Stimulated activated naive B cell treated with anti-CD40 and anti-IgM and Interleukin-4, amounts not matched to agents 10 μg/mL and 1 μg/mL and 100 μg/mL, for 72 hours (primary cell): ENCODE measurements at regions not wholly inside any gene's neighbourhood (a gene's known extent, or its start where the extent isn't known, plus 50 kb on each side); places are given as distances from the start of the nearest gene placed in this dataset.
"Not testable (repeated sequence)": the region's sequence is repeated elsewhere in the genome, so short reads cannot be mapped to it uniquely, and the experiment has no call there.

ENCODE experiments used
- ATAC-seq, 2 donors: fragments of 150-1000 bp; cut with Tn5 transposase; replicated peaks; 2 replicates each; pipeline ENCODE4 v1.10.0; 2021; ENCODE audit warnings: moderate library complexity in 1 of 2
- DNase-seq: peaks from one replicate; pipeline ENCODE4 v3.0.0; 2021
- H3K27ac Mint-ChIP-seq: one replicate; pipeline ENCODE4 v1.8.0; 2022; ENCODE audit warnings: mild to moderate bottlenecking, mixed read lengths
- H3K27me3 Mint-ChIP-seq, 2 donors: one replicate each; pipeline ENCODE4 v1.8.0; 2022; ENCODE audit warnings: mixed read lengths in 2 of 2
- H3K36me3 Mint-ChIP-seq, 2 donors: one replicate each; pipeline ENCODE4 v1.8.0; 2022; ENCODE audit warnings: mixed read lengths in 2 of 2, mild to moderate bottlenecking in 1 of 2
- H3K4me1 Mint-ChIP-seq, 2 donors: one replicate each; pipeline ENCODE4 v1.8.0; 2022; ENCODE audit warnings: mixed read lengths in 2 of 2, mild to moderate bottlenecking in 1 of 2
- H3K4me3 Mint-ChIP-seq, 2 donors: one replicate each; pipeline ENCODE4 v1.8.0; 2022; ENCODE audit warnings: mild to moderate bottlenecking in 2 of 2, mixed read lengths in 2 of 2, moderate library complexity in 1 of 2
- H3K9me3 Mint-ChIP-seq, 2 donors: one replicate each; pipeline ENCODE4 v1.8.0; 2022; ENCODE audit warnings: mixed read lengths in 2 of 2, mild to moderate bottlenecking in 1 of 2

GRCh38 chr16:35619176-35619575 is 2159.8 kb downstream of the TP53TG3F start:
- H3K27me3 Mint-ChIP-seq, H3K36me3 Mint-ChIP-seq, ATAC-seq, H3K27ac Mint-ChIP-seq, DNase-seq, H3K4me1 Mint-ChIP-seq, H3K4me3 Mint-ChIP-seq: not testable (repeated sequence)
- H3K9me3 Mint-ChIP-seq: peaks cover 31% of the 10 kb centered on the region in 2 donors

GRCh38 chr16:35626041-35626440 is 2166.6 kb downstream of the TP53TG3F start:
- Mint-ChIP-seq H3K9me3 (peaks cover 6 to 12% of the 10 kb centered on the region in 2 donors), H3K4me3 (no peak overlapping the region), H3K27ac (no peak overlapping the region), H3K36me3 (no peaks in the 10 kb centered on the region), H3K27me3 (no peaks in the 10 kb centered on the region), H3K4me1 (no peaks in the 10 kb centered on the region)
- DNase-seq (no peak), ATAC-seq (no peak)

- H3K27me3 Mint-ChIP-seq: no peaks in the 10 kb centered on the region
- H3K4me1 Mint-ChIP-seq: no peaks in the 10 kb centered on the region
These were observed 2169.6 kb downstream of the TP53TG3F start for GRCh38 chr16:35628976-35629375.

DNA sequence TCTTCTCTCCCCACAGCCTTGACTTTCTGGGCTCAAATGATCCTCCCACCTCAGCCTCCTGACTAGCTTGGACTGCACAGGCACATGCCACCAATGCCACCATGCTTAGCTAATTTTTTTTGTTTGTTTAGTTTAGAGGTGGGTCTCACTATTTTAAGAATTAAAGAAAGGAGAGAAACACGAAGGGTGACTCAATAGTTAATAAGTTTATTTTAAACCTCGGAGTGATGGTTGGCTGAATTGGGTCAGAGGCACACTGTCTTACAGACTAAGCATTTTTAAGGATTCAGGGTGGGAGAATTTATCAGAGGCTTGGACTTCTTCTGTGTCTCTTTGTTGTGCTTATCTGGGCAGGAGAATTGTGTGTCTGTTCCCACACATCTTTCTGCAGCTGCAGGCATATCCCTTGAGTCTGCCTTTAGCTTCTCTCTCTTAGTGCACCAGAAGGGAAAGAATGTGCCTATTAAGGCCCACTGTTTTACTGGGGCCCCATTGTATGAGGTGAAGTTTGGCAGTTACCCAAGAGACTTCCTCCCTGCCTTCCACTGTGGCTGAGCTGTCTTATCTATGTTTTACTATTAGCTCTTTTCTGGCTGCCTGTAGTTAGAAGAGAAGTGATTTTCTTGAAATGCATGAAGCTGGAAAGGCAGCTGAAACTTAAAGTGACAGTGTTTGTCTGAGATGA is 2172.0 kb downstream of the TP53TG3F start:
- Mint-ChIP-seq H3K9me3 (peaks cover 5 to 6% of the 10 kb centered on the region in 2 donors), H3K27me3 (no peaks in the 10 kb centered on the region), H3K27ac (no peak overlapping the region), H3K4me3 (no peak overlapping the region), H3K4me1 (no peaks in the 10 kb centered on the region), H3K36me3 (no peaks in the 10 kb centered on the region)
- ATAC-seq (no peak), DNase-seq (no peak)

More at GRCh38 chr16:35628976-35629375, 2169.6 kb downstream of the TP53TG3F start:
- H3K4me3 Mint-ChIP-seq: no peak overlapping the region
- ATAC-seq (no peak), DNase-seq (no peak)
- no peak overlapping the region for H3K27ac Mint-ChIP-seq
- H3K9me3 Mint-ChIP-seq: peaks cover 8% of the 10 kb centered on the region in 2 donors
- H3K36me3 Mint-ChIP-seq: no peaks in the 10 kb centered on the region

GRCh38 chr16:35636480-35637230 is 2177.2 kb downstream of the TP53TG3F start:
- Mint-ChIP-seq H3K4me3 (no peak overlapping the region), H3K4me1 (no peaks in the 10 kb centered on the region), H3K27ac (no peak overlapping the region), H3K9me3 (peaks cover 11 to 12% of the 10 kb centered on the region in 2 donors), H3K36me3 (peaks cover 0 to 3% of the 10 kb centered on the region in 2 donors), H3K27me3 (no peaks in the 10 kb centered on the region)
- no peak for DNase-seq
- no peak for ATAC-seq

GRCh38 chr16:35637683-35638082 is 2178.3 kb downstream of the TP53TG3F start:
- no peak for ATAC-seq
- no peaks in the 10 kb centered on the region for H3K4me1 Mint-ChIP-seq
- no peak for DNase-seq
- no peak overlapping the region for H3K27ac Mint-ChIP-seq
- H3K27me3 Mint-ChIP-seq: no peaks in the 10 kb centered on the region
- H3K4me3 Mint-ChIP-seq: no peak overlapping the region
- peaks cover 0 to 3% of the 10 kb centered on the region in 2 donors for H3K36me3 Mint-ChIP-seq
- H3K9me3 Mint-ChIP-seq: peaks cover 12 to 14% of the 10 kb centered on the region in 2 donors

DNA sequence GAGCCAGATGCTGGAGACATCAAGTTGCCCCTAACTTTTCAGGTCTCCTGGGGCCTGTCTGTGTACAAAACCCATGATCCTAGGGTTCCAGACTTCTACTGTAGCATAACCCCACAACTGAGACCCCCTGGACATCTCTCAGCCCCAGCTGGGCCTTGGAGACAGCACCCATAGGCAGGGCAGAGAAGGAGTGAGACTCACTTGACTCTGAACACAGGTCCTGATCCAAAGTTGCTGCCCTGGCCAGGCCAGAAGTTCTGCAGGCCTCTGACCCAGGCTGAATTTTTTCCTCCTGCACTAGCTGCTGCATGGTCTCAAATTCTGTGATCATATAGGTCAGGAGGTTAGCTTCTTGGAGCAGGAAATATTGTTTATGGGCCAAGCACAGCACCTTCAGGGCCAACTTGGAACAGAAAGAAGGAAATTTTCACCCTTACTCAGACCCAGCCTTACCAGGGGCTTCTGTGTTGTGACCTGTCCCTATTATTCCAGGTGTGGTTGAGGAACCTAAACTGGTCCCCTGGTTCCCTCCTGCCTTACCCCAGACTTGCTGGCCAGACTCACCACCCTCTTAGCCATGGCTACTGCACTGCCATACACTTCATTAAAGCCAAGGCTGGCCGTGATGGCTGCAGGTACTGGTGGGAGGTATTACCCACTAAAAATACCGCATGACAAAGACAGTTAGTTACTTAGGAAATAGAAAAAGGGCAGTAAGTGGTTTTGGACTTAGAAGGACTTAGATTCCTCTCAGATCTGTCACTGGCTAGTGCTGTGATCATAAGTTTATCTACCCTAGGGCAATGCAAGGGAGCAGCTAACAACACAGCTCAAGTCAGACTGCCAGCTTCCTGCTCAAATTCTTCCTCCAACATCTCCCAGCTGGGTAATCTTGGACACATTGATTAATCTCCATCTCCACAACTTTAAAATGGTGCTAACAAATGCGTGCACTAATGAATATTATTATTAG is 2180.1 kb downstream of the TP53TG3F start:
- Mint-ChIP-seq H3K4me3 (no peak overlapping the region), H3K36me3 (peaks cover 0 to 3% of the 10 kb centered on the region in 2 donors), H3K27ac (no peak overlapping the region), H3K4me1 (no peaks in the 10 kb centered on the region), H3K27me3 (no peaks in the 10 kb centered on the region), H3K9me3 (peaks cover 19 to 20% of the 10 kb centered on the region in 2 donors)
- ATAC-seq: no peak
- no peak for DNase-seq

DNA sequence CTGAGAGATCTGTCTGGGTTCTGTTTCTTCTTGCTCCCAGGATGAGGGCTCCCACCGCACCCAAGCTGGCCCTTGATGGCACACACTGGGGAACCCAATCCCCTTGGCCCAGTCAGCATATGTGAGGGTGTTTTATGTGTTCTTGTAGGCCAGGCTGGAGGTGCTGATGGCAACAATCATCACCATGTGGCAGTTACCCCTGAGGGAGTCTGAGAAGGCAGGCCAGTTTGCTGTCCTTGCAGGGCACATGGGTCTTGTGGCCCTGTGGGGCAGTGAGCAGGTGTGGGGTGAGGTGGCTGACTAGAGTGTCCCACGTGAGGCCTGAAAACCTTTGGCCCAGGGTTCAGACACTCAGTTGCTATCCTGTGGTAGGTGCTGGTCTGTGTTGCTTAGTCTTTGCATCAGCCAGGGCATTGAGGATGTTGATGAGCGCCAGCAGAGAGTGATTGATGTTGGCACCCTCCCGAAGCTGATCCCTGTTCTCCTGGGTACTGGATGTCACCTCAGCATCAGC is 2183.0 kb downstream of the TP53TG3F start:
- H3K9me3 Mint-ChIP-seq: peaks cover 15 to 22% of the 10 kb centered on the region in 2 donors
- H3K4me1 Mint-ChIP-seq: no peaks in the 10 kb centered on the region
- no peaks in the 10 kb centered on the region for H3K27me3 Mint-ChIP-seq
- H3K4me3 Mint-ChIP-seq: no peak overlapping the region
- H3K36me3 Mint-ChIP-seq: no peaks in the 10 kb centered on the region
- DNase-seq (no peak), ATAC-seq (no peak)
- H3K27ac Mint-ChIP-seq: no peak overlapping the region

DNA sequence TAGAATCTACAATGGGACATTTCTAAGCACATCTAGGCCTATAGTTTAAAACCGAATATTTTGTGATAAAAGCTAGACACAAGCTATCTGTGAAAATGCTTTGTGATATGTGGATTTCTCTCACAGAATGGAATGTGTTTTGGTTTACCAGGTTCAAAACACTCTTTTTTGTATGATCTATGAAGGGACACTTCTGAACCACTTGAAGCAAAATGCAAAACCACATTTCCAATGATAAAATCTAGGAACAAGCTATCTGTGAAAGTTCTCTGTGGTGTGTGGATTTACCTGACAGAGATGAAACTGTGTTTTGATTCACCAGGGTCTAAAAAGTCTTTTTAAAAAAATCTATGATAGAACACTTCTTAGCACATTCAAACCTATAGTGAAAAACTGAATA is 2192.4 kb downstream of the TP53TG3F start:
- DNase-seq (no peak), ATAC-seq (no peak)
- no peak overlapping the region for H3K27ac Mint-ChIP-seq
- H3K36me3 Mint-ChIP-seq: no peaks in the 10 kb centered on the region
- no peak overlapping the region for H3K4me3 Mint-ChIP-seq
- no peaks in the 10 kb centered on the region for H3K4me1 Mint-ChIP-seq
- no peaks in the 10 kb centered on the region for H3K27me3 Mint-ChIP-seq
- peaks cover 0 to 2% of the 10 kb centered on the region in 2 donors for H3K9me3 Mint-ChIP-seq

DNA sequence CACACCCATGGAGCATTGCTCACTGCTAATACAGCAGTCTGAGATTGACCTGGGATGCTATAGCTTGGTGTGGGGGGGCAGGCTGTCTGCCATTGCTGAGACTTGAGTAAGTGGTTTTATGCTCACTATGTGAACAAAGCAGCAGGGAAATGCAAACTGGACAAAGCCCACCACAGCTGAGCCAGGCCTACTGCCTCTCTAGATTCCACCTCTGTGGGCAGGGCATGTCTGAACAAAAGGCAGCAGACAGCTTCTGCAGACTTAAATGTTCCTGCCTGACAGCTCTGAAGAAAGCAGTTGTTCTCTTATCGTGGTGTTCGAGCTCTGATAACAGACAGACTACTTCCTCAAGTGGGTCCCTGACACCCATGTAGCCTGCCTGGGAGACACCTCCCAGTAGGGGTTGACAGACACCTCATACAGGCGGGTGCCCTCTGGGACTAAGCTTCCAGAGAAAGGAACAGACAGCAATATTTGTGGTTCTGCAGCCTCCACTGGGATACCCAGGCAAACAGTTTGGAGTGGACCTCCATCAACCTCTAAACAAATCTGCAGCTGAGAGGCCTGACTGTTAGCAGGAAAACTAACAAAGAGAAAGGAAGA is 2204.8 kb downstream of the TP53TG3F start:
- ATAC-seq: no peak
- H3K27me3 Mint-ChIP-seq: no peaks in the 10 kb centered on the region

DNA sequence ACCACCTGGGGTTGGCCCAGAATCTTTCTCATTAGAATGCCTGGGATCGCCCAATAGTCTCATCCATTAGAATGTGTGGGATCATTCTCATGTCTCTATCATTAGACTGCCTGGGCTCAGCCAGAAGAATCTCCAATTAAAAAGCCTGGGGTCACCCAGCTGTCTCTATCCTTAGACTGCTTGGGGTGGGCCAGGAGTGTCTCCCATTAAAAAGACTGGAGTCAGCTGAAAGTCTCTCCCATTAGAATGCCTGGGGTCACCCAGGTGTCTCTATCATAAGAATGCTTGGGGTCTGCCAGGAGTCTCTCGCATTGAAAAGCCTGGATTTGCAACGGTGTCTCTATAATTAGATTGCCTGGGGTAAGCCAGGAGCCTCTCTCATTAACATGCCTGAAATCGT is 2225.7 kb downstream of the TP53TG3F start:
- Mint-ChIP-seq H3K4me3 (no peak overlapping the region), H3K36me3 (no peaks in the 10 kb centered on the region), H3K27me3 (no peaks in the 10 kb centered on the region), H3K27ac (no peak overlapping the region), H3K9me3 (peaks cover 17 to 32% of the 10 kb centered on the region in 2 donors), H3K4me1 (no peaks in the 10 kb centered on the region)
- DNase-seq (no peak), ATAC-seq (no peak)

More for the DNA sequence above, 2204.8 kb downstream of the TP53TG3F start:
- H3K36me3 Mint-ChIP-seq: no peaks in the 10 kb centered on the region
- H3K9me3 Mint-ChIP-seq: peaks cover 15 to 22% of the 10 kb centered on the region in 2 donors
- no peak overlapping the region for H3K27ac Mint-ChIP-seq
- DNase-seq: no peak
- no peaks in the 10 kb centered on the region for H3K4me1 Mint-ChIP-seq
- H3K4me3 Mint-ChIP-seq: no peak overlapping the region

DNA sequence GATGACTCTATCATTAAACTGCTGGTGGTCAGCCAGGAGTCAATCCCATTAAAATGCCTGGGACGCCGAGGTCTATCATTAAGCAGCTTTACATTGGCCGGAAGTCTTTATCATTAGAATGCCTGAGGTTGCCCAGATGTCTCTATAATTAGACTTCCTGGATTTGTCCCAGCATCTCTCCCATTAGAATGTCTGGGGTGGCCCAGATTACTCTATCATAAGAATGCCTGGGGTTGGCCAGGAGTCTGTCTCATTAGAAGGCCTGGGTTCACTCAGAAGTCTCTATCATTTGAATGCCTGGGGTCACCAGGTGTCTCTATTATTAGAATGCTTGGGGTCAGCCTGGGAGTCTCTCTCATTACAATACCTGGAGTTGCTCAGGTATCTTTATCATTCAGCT is 2227.2 kb downstream of the TP53TG3F start:
- Mint-ChIP-seq H3K36me3 (no peaks in the 10 kb centered on the region), H3K9me3 (peaks cover 23 to 42% of the 10 kb centered on the region in 2 donors), H3K4me3 (no peak overlapping the region), H3K27me3 (no peaks in the 10 kb centered on the region), H3K4me1 (no peaks in the 10 kb centered on the region), H3K27ac (no peak overlapping the region)
- ATAC-seq (no peak), DNase-seq (no peak)

DNA sequence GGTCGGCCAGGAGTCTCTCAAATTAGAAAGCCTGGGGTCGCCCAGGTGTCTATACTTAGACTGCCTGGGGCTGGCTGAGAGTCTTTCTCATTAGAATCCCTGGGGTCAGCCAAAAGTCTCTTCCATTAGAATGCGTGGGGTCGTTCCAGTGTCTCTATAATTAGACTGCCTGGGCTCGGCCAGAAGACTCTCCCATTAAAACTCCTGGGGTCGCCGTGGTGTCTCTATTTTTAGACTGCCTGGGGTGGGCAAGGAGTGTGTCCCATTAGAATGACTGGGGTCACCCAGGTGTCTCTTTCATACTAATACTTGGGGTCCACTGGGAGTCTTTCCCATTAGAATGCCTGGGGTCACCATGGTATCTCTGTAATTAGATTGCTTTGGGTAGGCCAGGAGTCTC is 2227.7 kb downstream of the TP53TG3F start:
- H3K27ac Mint-ChIP-seq: no peak overlapping the region
- peaks cover 23 to 43% of the 10 kb centered on the region in 2 donors for H3K9me3 Mint-ChIP-seq
- H3K27me3 Mint-ChIP-seq: no peaks in the 10 kb centered on the region
- no peaks in the 10 kb centered on the region for H3K36me3 Mint-ChIP-seq
- H3K4me1 Mint-ChIP-seq: no peaks in the 10 kb centered on the region
- H3K4me3 Mint-ChIP-seq: no peak overlapping the region
- ATAC-seq (no peak), DNase-seq (no peak)

GRCh38 chr16:35687781-35688180 is 2228.4 kb downstream of the TP53TG3F start:
- ATAC-seq (no peak), DNase-seq (no peak)
- Mint-ChIP-seq H3K4me1 (no peaks in the 10 kb centered on the region), H3K9me3 (peaks cover 27 to 43% of the 10 kb centered on the region in 2 donors), H3K27ac (no peak overlapping the region), H3K36me3 (no peaks in the 10 kb centered on the region), H3K27me3 (no peaks in the 10 kb centered on the region), H3K4me3 (no peak overlapping the region)
